Body of pancreas (tissue), 4 donors: ENCODE measurements at regions not wholly inside any gene's neighbourhood (a gene's known extent, or its start where the extent isn't known, plus 50 kb on each side); places are given as distances from the start of the nearest gene placed in this dataset.
A peak's percentile ranks its signal among the peaks of the same experiment; 100 is the strongest.

Source experiments
- ATAC-seq: fragments of 150-250 bp; one replicate; pipeline ENCODE4 v1.9.1; 2016
- DNase-seq, 4 donors: peaks; one replicate each; pipeline ENCODE4 v3.0.0-alpha.2; 2019
- H3K27ac ChIP-seq, 4 donors: fragments of 200-600 bp; sonication (generic); 1 replicate in 3 of 4; 2 replicates in 1 of 4; pipeline versions ENCODE4 v1.5.1 to v1.6.1; 2016 to 2019; ENCODE audit warnings: mild to moderate bottlenecking in 1 of 4, mixed read lengths in 1 of 4, moderate library complexity in 1 of 4
- H3K27me3 ChIP-seq, 2 donors: fragments of 200-600 bp; sonication (generic); one replicate each; pipeline ENCODE4 v1.6.0; 2016; ENCODE audit warnings: mild to moderate bottlenecking in 1 of 2
- H3K36me3 ChIP-seq, 2 donors: fragments of 200-600 bp; sonication (generic); replicated peaks in 1 of 2; 2 replicates each; pipeline ENCODE4 v1.5.1; 2016; ENCODE audit warnings: low read depth in 2 of 2; ENCODE audit not compliant: insufficient read depth in 1 of 2
- H3K4me1 ChIP-seq: fragments of 200-600 bp; sonication (generic); one replicate; pipeline ENCODE4 v1.6.0; 2016
- H3K4me3 ChIP-seq, 2 donors: fragments of 200-600 bp; sonication (generic); 1 replicate in 1 of 2; 2 replicates in 1 of 2; pipeline ENCODE4 v1.5.1; 2016 to 2019
- H3K9me3 ChIP-seq, 3 donors: fragments of 200-600 bp; sonication (generic); 1 replicate in 2 of 3; 2 replicates in 1 of 3; pipeline ENCODE4 v1.5.1; 2016
- CTCF ChIP-seq, 7 experiments: fragments of 450-650 bp in 4 of 7; fragments of 200-600 bp in 3 of 7; sonication (generic) in 3 of 7; IDR thresholded peaks; one replicate each; pipeline ENCODE4 v1.5.1; 2016 to 2019; ENCODE audit warnings: antibody characterized with exemption in 7 of 7
- POLR2A ChIP-seq, 3 donors: fragments of 450-650 bp; IDR thresholded peaks; one replicate each; pipeline ENCODE4 v1.6.1; 2016; ENCODE audit warnings: antibody characterized with exemption in 3 of 3, mild to moderate bottlenecking in 2 of 3
- WGBS, 2 donors: methylation state at CpG; one replicate each; pipeline ENCODE4 v1.1.5; 2017; 5-methylcytosine and 5-hydroxymethylcytosine counted together
- intact Hi-C: fragments of 100-400 bp; cut with DNase I; formaldehyde crosslinking; loops from one replicate; pipeline ENCODE4 v1.15.1; 2023

GRCh38 chr5:73384861-73385260 lies 63.7 kb downstream of the FOXD1 start:
- ATAC-seq = no peak
- intact Hi-C loops = no loop called here
- no peak for TF ChIP-seq CTCF (IDR thresholded peaks at IDR 0.05)
- TF ChIP-seq POLR2A (IDR thresholded peaks at IDR 0.05) = no peak
- 90% methylated on average over 1 of the region's 1 CpG for WGBS, 2 donors
- peaks cover 0 to 4% (median 0%) of the 10 kb centered on the region in 3 donors for H3K9me3 ChIP-seq
- no peaks in the 10 kb centered on the region for H3K36me3 ChIP-seq
- peaks cover 0 to 20% of the 10 kb centered on the region in 2 donors for H3K27me3 ChIP-seq
- H3K4me1 ChIP-seq = peaks cover 13% of the 10 kb centered on the region
- H3K4me3 ChIP-seq = no peak overlapping the region
- no peak overlapping the region for H3K27ac ChIP-seq
- no peak for DNase-seq

DNA sequence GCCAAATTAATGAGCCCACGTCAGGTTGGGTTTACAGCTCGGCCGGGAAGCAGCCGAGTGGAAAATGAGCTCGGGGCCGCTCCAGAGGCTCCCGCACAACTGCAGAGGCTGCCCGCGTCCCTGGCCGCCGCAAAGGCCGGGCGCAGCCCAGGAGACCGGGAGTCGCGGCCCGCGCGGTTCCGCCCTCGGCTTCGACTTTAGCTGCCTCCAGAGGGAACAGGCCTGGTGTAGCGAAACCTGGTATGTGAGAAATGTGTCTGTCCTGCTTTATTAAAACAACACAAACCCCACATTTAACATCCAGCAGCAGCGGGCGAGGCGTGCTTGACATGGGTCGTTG lies 66.2 kb downstream of the FOXD1 start:
- Histone ChIP-seq H3K4me3 (no peak overlapping the region), H3K4me1 (peaks cover 13% of the 10 kb centered on the region), H3K27ac (no peak overlapping the region), H3K36me3 (no peaks in the 10 kb centered on the region), H3K9me3 (peaks cover 0 to 4% (median 0%) of the 10 kb centered on the region in 3 donors), H3K27me3 (peaks cover 0 to 20% of the 10 kb centered on the region in 2 donors)
- ATAC-seq (no peak), DNase-seq (no peak)
- TF ChIP-seq CTCF (IDR thresholded peaks at IDR 0.05) (no peak), POLR2A (IDR thresholded peaks at IDR 0.05) (no peak)
- intact Hi-C loops = no loop called here
- WGBS, 2 donors = 49 to 64% methylated on average over 2 to 25 of the region's 27 CpGs

- DNase-seq = no peak
- WGBS, 2 donors = 4 to 10% methylated on average over 2 to 73 of the region's 90 CpGs
These were observed 66.8 kb downstream of the FOXD1 start for GRCh38 chr5:73381590-73382400.

GRCh38 chr5:73380710-73381589 lies 67.6 kb downstream of the FOXD1 start:
- peaks cover 0 to 4% (median 0%) of the 10 kb centered on the region in 3 donors for H3K9me3 ChIP-seq
- no peak for DNase-seq

More at GRCh38 chr5:73381590-73382400, 66.8 kb downstream of the FOXD1 start:
- Histone ChIP-seq H3K4me3 (peak overlapping the region in 1 of 2 donors; percentile 7), H3K9me3 (peaks cover 0 to 4% (median 0%) of the 10 kb centered on the region in 3 donors), H3K36me3 (no peaks in the 10 kb centered on the region), H3K27me3 (peaks cover 0 to 20% of the 10 kb centered on the region in 2 donors), H3K4me1 (peaks cover 13% of the 10 kb centered on the region), H3K27ac (no peak overlapping the region)
- intact Hi-C loops = no loop called here
- TF ChIP-seq CTCF (IDR thresholded peaks at IDR 0.05) (no peak), POLR2A (IDR thresholded peaks at IDR 0.05) (no peak)
- no peak for ATAC-seq

More at GRCh38 chr5:73380710-73381589, 67.6 kb downstream of the FOXD1 start:
- 33 to 47% methylated on average over 48 to 53 of the region's 54 CpGs for WGBS, 2 donors
- peaks cover 13% of the 10 kb centered on the region for H3K4me1 ChIP-seq
- intact Hi-C loops = no loop called here
- H3K27ac ChIP-seq = no peak overlapping the region
- no peak overlapping the region for H3K4me3 ChIP-seq
- peaks cover 0 to 20% of the 10 kb centered on the region in 2 donors for H3K27me3 ChIP-seq
- TF ChIP-seq POLR2A (IDR thresholded peaks at IDR 0.05) = no peak
- no peak for TF ChIP-seq CTCF (IDR thresholded peaks at IDR 0.05)
- no peak for ATAC-seq
- no peaks in the 10 kb centered on the region for H3K36me3 ChIP-seq
